SK-N-MC (cell line): ENCODE measurements at regions not wholly inside any gene's neighbourhood (a gene's known extent, or its start where the extent isn't known, plus 50 kb on each side); places are given as distances from the start of the nearest gene placed in this dataset.

ENCODE experiments used
- DNase-seq: peaks from one replicate; pipeline ENCODE4 v3.0.0-alpha.2; 2011; ENCODE audit warnings: low read depth, low spot score
- H3K27ac ChIP-seq: fragments of 200-600 bp; sonication (generic); 2 replicates; pipeline ENCODE4 v1.5.1; 2016; ENCODE audit warnings: mixed run types
- H3K36me3 ChIP-seq: fragments of 200-600 bp; sonication (generic); 2 replicates; pipeline ENCODE4 v1.6.1; 2017; ENCODE audit warnings: antibody characterized with exemption, low read length, mixed read lengths; ENCODE audit not compliant: insufficient read depth
- H3K4me3 ChIP-seq: fragments of 200-600 bp; sonication (generic); 2 replicates; pipeline ENCODE4 v1.5.1; 2016
- H3K9ac ChIP-seq: fragments of 200-600 bp; sonication (generic); 2 replicates; pipeline ENCODE4 v1.8.0; 2017; ENCODE audit warnings: mixed run types, mixed read lengths; ENCODE audit not compliant: insufficient read length
- H3K9me3 ChIP-seq: fragments of 200-600 bp; sonication (generic); 2 replicates; pipeline ENCODE4 v1.6.1; 2017; ENCODE audit warnings: low read depth, mild to moderate bottlenecking, antibody characterized with exemption, low read length, moderate library complexity, mixed read lengths
- EZH2 ChIP-seq: fragments of 200-600 bp; sonication (generic); IDR thresholded peaks from one replicate; pipeline ENCODE4 v1.6.1; 2017; ENCODE audit warnings: antibody characterized with exemption
- FOXP2 ChIP-seq: optimal IDR thresholded peaks from 2 replicates; pipeline ENCODE3; 2011; ENCODE audit warnings: mild to moderate bottlenecking, moderate library complexity; ENCODE audit not compliant: insufficient read depth; ENCODE audit errors: extremely low read length, control extremely low read depth
- POLR2AphosphoS5 ChIP-seq: IDR thresholded peaks from 2 replicates; pipeline ENCODE4 v1.6.1; 2012; ENCODE audit warnings: mild to moderate bottlenecking, low read depth, low read length, borderline replicate concordance

DNA sequence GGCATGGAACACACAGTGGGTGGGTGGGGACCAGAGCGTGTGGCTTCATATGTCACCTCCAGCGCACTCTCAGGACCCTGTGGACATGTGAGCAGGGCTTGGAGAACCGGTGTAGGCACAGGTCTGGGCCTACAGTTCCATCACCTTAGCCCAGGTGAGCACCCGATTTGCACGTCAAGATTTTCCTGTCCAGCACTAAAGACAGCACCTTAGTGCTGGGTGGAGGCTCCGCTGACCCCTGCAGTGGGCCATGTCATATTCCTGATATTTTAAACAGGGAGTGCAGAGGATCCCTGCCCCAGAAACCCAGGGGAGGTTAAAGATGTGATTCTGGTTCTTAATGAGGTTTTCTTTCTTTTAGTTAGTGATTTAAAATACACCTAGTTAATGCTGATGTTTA lies 356.0 kb upstream of the IRX4 start:
- no peak overlapping the region for H3K27ac ChIP-seq
- no peaks in the 10 kb centered on the region for H3K36me3 ChIP-seq
- DNase-seq: no peak
- H3K9ac ChIP-seq: no peak overlapping the region
- no peaks in the 10 kb centered on the region for H3K9me3 ChIP-seq
- no peak overlapping the region for H3K4me3 ChIP-seq
- TF ChIP-seq EZH2 (no peak), POLR2AphosphoS5 (no peak), FOXP2 (no peak)

DNA sequence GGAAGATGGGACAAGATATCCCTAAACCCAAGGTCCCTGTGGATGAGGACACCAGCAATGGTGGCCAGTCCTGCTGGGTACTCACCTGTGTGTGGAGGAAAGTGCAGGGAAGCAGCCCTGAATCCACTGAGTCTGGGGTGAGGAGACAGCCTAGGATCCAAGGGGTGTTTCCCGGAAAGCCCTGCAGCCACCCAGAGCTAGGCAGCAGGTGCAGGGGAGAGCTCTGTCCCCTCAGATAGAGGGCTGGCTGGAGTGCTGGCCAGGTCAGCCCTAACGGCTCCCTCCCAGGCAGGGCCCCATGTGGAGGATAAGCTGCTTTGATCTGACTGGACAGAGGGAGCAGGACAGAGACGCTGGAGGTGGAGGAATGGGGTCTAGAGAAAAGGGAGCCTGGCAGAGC lies 344.7 kb upstream of the IRX4 start:
- no peak overlapping the region for H3K4me3 ChIP-seq
- no peak overlapping the region for H3K27ac ChIP-seq
- H3K9ac ChIP-seq: no peak overlapping the region
- no peaks in the 10 kb centered on the region for H3K36me3 ChIP-seq
- no peak for TF ChIP-seq EZH2
- no peak for TF ChIP-seq FOXP2
- no peak for TF ChIP-seq POLR2AphosphoS5
- DNase-seq: no peak
- no peaks in the 10 kb centered on the region for H3K9me3 ChIP-seq

DNA sequence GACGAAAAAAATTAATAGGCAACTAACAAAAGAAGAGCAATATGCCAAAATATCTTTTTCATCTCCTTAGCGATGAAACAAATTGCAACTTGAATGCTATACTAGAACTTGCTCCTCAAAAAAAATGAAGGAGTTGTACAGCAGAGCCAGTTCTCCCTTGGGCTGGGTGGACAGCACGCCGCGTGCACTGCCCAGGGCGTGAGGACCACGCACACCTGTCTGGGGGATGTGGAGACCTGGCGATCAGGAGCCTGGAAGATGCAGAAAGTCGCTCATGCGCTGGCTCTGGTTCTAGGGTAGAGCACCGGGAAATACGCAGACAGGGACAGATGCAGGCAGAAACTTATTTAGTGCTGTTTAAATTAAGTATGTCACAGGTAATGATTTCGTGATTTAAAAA lies 342.0 kb upstream of the IRX4 start:
- no peaks in the 10 kb centered on the region for H3K9me3 ChIP-seq
- no peak for TF ChIP-seq EZH2
- no peak for TF ChIP-seq POLR2AphosphoS5
- TF ChIP-seq FOXP2: no peak
- no peak overlapping the region for H3K4me3 ChIP-seq
- H3K36me3 ChIP-seq: no peaks in the 10 kb centered on the region
- no peak overlapping the region for H3K9ac ChIP-seq
- DNase-seq: no peak
- H3K27ac ChIP-seq: no peak overlapping the region

DNA sequence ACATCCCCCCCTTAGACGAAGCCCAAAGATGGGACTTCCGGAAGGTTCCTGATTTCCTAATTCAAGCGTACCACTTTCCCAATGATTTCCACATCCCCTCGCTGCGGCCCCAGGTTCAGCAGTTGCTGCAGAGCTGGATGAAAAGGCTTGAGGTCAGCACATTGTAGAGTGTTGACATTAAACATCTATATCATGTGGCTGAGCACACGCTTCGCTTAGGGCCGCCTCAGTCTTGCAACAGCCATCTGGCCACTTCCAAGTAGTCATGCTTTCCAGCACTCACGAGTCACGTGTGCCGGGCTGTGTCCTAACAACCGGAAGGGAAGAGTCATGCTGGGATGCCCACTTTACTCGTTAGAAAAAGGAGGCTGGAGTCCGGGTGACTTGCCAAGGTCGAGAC lies 340.6 kb upstream of the IRX4 start:
- DNase-seq: no peak
- Histone ChIP-seq H3K9ac (no peak overlapping the region), H3K9me3 (no peaks in the 10 kb centered on the region), H3K4me3 (no peak overlapping the region), H3K27ac (no peak overlapping the region), H3K36me3 (no peaks in the 10 kb centered on the region)
- TF ChIP-seq POLR2AphosphoS5 (no peak), EZH2 (no peak), FOXP2 (no peak)

DNA sequence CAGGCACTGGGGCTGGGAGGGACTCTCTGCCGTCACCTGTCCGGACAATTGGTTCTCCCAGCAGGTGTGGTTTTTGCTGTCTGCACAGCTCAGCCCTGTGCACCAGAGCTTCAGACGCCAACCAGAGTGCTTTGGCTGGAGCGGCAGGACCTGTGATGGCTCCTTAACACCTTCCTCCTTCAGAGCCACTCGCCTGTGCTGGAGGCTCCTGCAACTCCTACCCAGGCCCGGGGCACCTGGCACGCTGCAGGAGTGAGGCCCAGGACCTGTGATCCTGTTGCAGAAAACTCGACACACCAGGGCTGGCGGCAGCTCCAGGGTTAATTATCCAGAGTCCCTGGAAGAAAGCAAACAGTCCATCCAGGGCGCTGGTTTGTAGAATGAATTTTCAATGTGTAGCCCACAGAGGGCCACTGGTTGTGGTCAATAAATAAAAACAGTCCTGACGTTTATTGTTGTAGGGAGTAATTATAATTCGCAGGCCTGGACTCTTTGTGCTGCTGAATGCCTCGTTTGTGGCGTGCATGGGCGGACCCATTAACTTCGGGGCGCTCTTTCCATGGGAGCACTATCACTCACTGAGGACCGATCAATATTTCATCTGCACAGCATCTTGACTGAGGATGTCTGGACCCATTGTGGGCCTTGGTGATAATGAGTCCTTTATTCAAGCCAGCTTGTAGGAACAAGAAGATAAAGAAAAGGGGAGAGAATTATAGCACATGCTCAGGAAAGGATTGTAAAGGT lies 339.7 kb upstream of the IRX4 start:
- Histone ChIP-seq H3K27ac (no peak overlapping the region), H3K4me3 (no peak overlapping the region), H3K9me3 (no peaks in the 10 kb centered on the region), H3K9ac (no peak overlapping the region), H3K36me3 (no peaks in the 10 kb centered on the region)
- TF ChIP-seq FOXP2: no peak
- no peak for TF ChIP-seq EZH2
- TF ChIP-seq POLR2AphosphoS5: no peak
- DNase-seq: no peak

DNA sequence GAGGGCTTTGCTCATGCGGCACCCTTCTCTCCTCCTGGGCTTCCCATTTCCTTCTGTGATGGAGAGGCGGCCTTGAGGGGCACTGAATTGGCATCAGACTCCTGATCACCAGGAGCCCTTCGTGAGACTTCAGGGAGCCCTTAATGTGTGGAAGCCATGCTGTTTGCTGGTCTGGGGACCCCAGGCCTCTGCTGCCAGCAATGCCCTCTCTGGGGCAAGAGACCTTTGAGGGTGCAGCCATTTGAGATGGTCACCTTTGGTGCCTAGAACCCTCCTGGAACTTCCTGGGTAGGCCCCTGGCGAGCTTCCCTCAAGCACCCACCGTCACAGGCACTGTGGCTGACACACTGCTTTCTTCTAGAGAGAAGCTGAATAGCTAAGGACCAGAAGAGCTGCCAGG lies 338.7 kb upstream of the IRX4 start:
- TF ChIP-seq EZH2 (no peak), FOXP2 (no peak), POLR2AphosphoS5 (no peak)
- no peaks in the 10 kb centered on the region for H3K9me3 ChIP-seq
- H3K27ac ChIP-seq: no peak overlapping the region
- H3K9ac ChIP-seq: no peak overlapping the region
- H3K4me3 ChIP-seq: no peak overlapping the region
- DNase-seq: no peak
- H3K36me3 ChIP-seq: no peaks in the 10 kb centered on the region

GRCh38 chr5:2220741-2221140 lies 338.0 kb upstream of the IRX4 start:
- H3K27ac ChIP-seq: no peak overlapping the region
- no peaks in the 10 kb centered on the region for H3K9me3 ChIP-seq
- TF ChIP-seq FOXP2 (no peak), POLR2AphosphoS5 (no peak), EZH2 (no peak)
- no peak for DNase-seq
- H3K4me3 ChIP-seq: no peak overlapping the region
- H3K36me3 ChIP-seq: no peaks in the 10 kb centered on the region
- no peak overlapping the region for H3K9ac ChIP-seq

- no peak for DNase-seq
- H3K4me3 ChIP-seq: no peak overlapping the region
- H3K9ac ChIP-seq: no peak overlapping the region
- H3K27ac ChIP-seq: no peak overlapping the region
- TF ChIP-seq EZH2: no peak
- TF ChIP-seq FOXP2: no peak
- H3K36me3 ChIP-seq: no peaks in the 10 kb centered on the region
- no peaks in the 10 kb centered on the region for H3K9me3 ChIP-seq
Measured at GRCh38 chr5:2219149-2219776, 336.5 kb upstream of the IRX4 start.

GRCh38 chr5:2217219-2217618 lies 334.5 kb upstream of the IRX4 start:
- Histone ChIP-seq H3K9me3 (no peaks in the 10 kb centered on the region), H3K36me3 (no peaks in the 10 kb centered on the region), H3K9ac (no peak overlapping the region), H3K27ac (no peak overlapping the region), H3K4me3 (no peak overlapping the region)
- no peak for DNase-seq
- TF ChIP-seq EZH2 (no peak), POLR2AphosphoS5 (no peak), FOXP2 (no peak)
